Stimulated activated naive CD4-positive, alpha-beta T cell (primary cell): ENCODE measurements at regions not wholly inside any gene's neighbourhood (a gene's known extent, or its start where the extent isn't known, plus 50 kb on each side); places are given as distances from the start of the nearest gene placed in this dataset.

Experiments used
- DNase-seq, 6 experiments: peaks; one replicate each; lab custom pipeline; 2025; lab: John Stamatoyannopoulos, UW

GRCh38 chr10:10359263-10359662, 658.4 kb upstream of the CELF2 start:
- DNase-seq = no peak

- no peak for DNase-seq
These were observed 656.3 kb upstream of the CELF2 start for GRCh38 chr10:10361301-10361885.

GRCh38 chr10:10362800-10363199, 654.9 kb upstream of the CELF2 start:
- no peak for DNase-seq

- DNase-seq = no peak
These were observed 654.5 kb upstream of the CELF2 start for GRCh38 chr10:10363217-10363616.

GRCh38 chr10:10364902-10365301, 652.8 kb upstream of the CELF2 start:
- DNase-seq = no peak

- DNase-seq = no peak
These were observed 652.0 kb upstream of the CELF2 start for GRCh38 chr10:10365676-10366075.

- DNase-seq = no peak
These were observed 650.8 kb upstream of the CELF2 start for GRCh38 chr10:10366836-10367235.

GRCh38 chr10:10367264-10367663, 650.4 kb upstream of the CELF2 start:
- no peak for DNase-seq

- DNase-seq = no peak
These were observed 648.6 kb upstream of the CELF2 start for GRCh38 chr10:10368951-10369576.

GRCh38 chr10:10385831-10386230, 631.8 kb upstream of the CELF2 start:
- no peak for DNase-seq

- no peak for DNase-seq
These were observed 628.5 kb upstream of the CELF2 start for GRCh38 chr10:10389182-10389581.

- no peak for DNase-seq
These were observed 625.2 kb upstream of the CELF2 start for GRCh38 chr10:10392511-10392910.

GRCh38 chr10:10394933-10395658, 622.6 kb upstream of the CELF2 start:
- DNase-seq = no peak

GRCh38 chr10:10396601-10397000, 621.1 kb upstream of the CELF2 start:
- DNase-seq = no peak

- DNase-seq = no peak
These were observed 619.8 kb upstream of the CELF2 start for GRCh38 chr10:10397906-10398305.

- DNase-seq = no peak
These were observed 613.9 kb upstream of the CELF2 start for GRCh38 chr10:10403762-10404161.

GRCh38 chr10:10417671-10418070, 600.0 kb upstream of the CELF2 start:
- no peak for DNase-seq

- DNase-seq = no peak
These were observed 599.3 kb upstream of the CELF2 start for GRCh38 chr10:10418387-10418786.

GRCh38 chr10:10421071-10421470, 596.6 kb upstream of the CELF2 start:
- no peak for DNase-seq

GRCh38 chr10:10431422-10432066, 586.1 kb upstream of the CELF2 start:
- no peak for DNase-seq

GRCh38 chr10:10432296-10433035, 585.2 kb upstream of the CELF2 start:
- DNase-seq = no peak

- no peak for DNase-seq
These were observed 583.4 kb upstream of the CELF2 start for GRCh38 chr10:10434312-10434711.
